NT2/D1 (cell line): ENCODE measurements at regions not wholly inside any gene's neighbourhood (a gene's known extent, or its start where the extent isn't known, plus 50 kb on each side); places are given as distances from the start of the nearest gene placed in this dataset.

Experiments
- SUZ12 ChIP-seq: IDR thresholded peaks from 2 replicates; pipeline ENCODE4 v1.6.1; 2011; ENCODE audit not compliant: insufficient read length, insufficient read depth; ENCODE audit errors: extremely low read depth
- YY1 ChIP-seq: IDR thresholded peaks from 2 replicates; pipeline ENCODE4 v1.6.1; 2011; ENCODE audit not compliant: insufficient read length, insufficient read depth

DNA sequence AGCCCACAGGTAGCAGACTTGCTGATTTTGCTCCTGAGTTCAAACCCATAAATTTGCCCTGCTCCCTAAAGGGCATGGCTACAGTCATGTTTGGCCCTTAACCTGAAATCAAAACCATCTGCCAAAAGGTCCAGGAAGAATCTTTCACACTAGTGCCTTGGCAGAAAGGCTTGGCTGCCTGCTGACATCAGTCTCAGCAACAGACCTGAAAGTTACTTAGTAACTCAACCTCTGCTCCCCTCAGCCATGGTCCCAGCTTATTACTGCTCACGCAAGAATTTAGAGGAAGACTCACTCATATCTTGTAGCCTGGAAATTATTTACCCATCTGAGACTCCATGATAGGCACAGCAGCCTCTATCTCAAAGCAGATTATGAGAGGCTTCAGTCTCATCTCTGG, 98.0 kb upstream of the KIF2B start:
- TF ChIP-seq SUZ12, result no peak
- TF ChIP-seq YY1, result no peak
